ENCODE measurements at regions not wholly inside any gene's neighbourhood (a gene's known extent, or its start where the extent isn't known, plus 50 kb on each side); places are given as distances from the start of the nearest gene placed in this dataset.

DNA sequence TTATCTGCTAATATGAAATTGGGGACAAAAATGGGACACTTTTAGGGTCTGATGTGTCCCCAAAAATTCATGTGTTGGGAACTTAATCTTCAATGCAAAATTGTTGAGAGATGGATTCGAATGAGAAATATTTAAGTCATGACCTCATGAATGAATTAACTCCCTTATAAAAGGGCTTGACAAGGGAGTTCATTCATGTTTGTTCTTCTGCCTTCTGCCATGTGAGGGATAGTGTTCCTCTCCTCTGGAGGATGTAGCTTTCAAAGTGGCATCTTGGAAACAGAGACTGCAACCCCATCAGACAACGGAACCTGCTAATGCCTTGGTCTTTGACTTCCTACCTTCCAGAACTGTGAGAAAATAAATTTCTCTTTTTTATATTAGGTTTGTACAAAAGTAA is 89.2 kb upstream of the LINC00305 start:
- no peaks in the 10 kb centered on the region for H3K36me3 ChIP-seq (ENCODE audit: control insufficient read depth, insufficient read depth, low read length)
- ATAC-seq: no peak
- H3K9me1 ChIP-seq (ENCODE audit: control insufficient read depth, insufficient read depth, low read length): no peaks in the 10 kb centered on the region
- H2AFZ ChIP-seq (ENCODE audit: low read depth, low read length): no peak overlapping the region
- H4K20me1 ChIP-seq (replicated peaks; ENCODE audit: control insufficient read depth, insufficient read depth, low read length): no peaks in the 10 kb centered on the region
- no peak overlapping the region for H3K9ac ChIP-seq (ENCODE audit: insufficient read depth in 1 of 2, low read depth in 2 of 2, low read length in 2 of 2)
- H3K4me3 ChIP-seq: no peak overlapping the region
- no peak overlapping the region for H3K27ac ChIP-seq (ENCODE audit: extremely low read depth, low read depth, low read length)
- BruUV-seq (replicated peaks): no TSS peak
- no peak for FAIRE-seq
- in situ Hi-C loops (cut with MboI): no loop called here
- CTCF ChIA-PET (ENCODE audit: low intra/inter-chr PET ratio): no interaction called here
- no peaks in the 10 kb centered on the region for H3K27me3 ChIP-seq (ENCODE audit: control insufficient read depth in 2 of 2, insufficient read depth in 2 of 2, low read length in 2 of 2)
- WGBS (ENCODE audit: insufficient coverage, low coverage, missing lambda C conversion rate): 0% methylated on average over 2 of the region's 2 CpGs
- TF ChIP-seq, protein P1, sequence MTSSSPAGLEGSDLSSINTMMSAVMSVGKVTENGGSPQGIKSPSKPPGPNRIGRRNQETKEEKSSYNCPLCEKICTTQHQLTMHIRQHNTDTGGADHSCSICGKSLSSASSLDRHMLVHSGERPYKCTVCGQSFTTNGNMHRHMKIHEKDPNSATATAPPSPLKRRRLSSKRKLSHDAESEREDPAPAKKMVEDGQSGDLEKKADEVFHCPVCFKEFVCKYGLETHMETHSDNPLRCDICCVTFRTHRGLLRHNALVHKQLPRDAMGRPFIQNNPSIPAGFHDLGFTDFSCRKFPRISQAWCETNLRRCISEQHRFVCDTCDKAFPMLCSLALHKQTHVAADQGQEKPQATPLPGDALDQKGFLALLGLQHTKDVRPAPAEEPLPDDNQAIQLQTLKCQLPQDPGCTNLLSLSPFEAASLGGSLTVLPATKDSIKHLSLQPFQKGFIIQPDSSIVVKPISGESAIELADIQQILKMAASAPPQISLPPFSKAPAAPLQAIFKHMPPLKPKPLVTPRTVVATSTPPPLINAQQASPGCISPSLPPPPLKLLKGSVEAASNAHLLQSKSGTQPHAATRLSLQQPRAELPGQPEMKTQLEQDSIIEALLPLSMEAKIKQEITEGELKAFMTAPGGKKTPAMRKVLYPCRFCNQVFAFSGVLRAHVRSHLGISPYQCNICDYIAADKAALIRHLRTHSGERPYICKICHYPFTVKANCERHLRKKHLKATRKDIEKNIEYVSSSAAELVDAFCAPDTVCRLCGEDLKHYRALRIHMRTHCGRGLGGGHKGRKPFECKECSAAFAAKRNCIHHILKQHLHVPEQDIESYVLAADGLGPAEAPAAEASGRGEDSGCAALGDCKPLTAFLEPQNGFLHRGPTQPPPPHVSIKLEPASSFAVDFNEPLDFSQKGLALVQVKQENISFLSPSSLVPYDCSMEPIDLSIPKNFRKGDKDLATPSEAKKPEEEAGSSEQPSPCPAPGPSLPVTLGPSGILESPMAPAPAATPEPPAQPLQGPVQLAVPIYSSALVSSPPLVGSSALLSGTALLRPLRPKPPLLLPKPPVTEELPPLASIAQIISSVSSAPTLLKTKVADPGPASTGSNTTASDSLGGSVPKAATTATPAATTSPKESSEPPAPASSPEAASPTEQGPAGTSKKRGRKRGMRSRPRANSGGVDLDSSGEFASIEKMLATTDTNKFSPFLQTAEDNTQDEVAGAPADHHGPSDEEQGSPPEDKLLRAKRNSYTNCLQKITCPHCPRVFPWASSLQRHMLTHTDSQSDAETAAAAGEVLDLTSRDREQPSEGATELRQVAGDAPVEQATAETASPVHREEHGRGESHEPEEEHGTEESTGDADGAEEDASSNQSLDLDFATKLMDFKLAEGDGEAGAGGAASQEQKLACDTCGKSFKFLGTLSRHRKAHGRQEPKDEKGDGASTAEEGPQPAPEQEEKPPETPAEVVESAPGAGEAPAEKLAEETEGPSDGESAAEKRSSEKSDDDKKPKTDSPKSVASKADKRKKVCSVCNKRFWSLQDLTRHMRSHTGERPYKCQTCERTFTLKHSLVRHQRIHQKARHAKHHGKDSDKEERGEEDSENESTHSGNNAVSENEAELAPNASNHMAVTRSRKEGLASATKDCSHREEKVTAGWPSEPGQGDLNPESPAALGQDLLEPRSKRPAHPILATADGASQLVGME (CRISPR knock-in tag; IDR thresholded peaks at IDR 0.05): no peak
- TF ChIP-seq STAG1 (CRISPR knock-in tag; IDR thresholded peaks at IDR 0.05; ENCODE audit: borderline replicate concordance) (no peak), ZFPM2 (CRISPR knock-in tag; IDR thresholded peaks at IDR 0.05) (no peak)
- H3K4me1 ChIP-seq (replicated peaks in 1 of 2; ENCODE audit: control insufficient read depth in 2 of 2, insufficient read depth in 2 of 2, low read length in 2 of 2): no peaks in the 10 kb centered on the region
- no peaks in the 10 kb centered on the region for H3K9me3 ChIP-seq (replicated peaks; ENCODE audit: control insufficient read depth, insufficient read depth, low read depth, low read length)
- no peak for DNase-seq (ENCODE audit: extremely low read depth in 1 of 4, low spot score in 3 of 4)
- no peaks in the 10 kb centered on the region for H3K79me2 ChIP-seq (ENCODE audit: control insufficient read depth, insufficient read depth, low read length)
- intact Hi-C loops (cut with micrococcal nuclease): no loop called here
- POLR2A ChIA-PET: no interaction called here
- no peak overlapping the region for H3K4me2 ChIP-seq (ENCODE audit: insufficient read depth, low read length)

Data from K562 (cell line).